ENCODE measurements at regions not wholly inside any gene's neighbourhood (a gene's known extent, or its start where the extent isn't known, plus 50 kb on each side); places are given as distances from the start of the nearest gene placed in this dataset.

- TF ChIP-seq REST (IDR thresholded peaks at IDR 0.05; ENCODE audit: insufficient read depth in 1 of 2, low read depth in 2 of 2, low read length in 1 of 2) (no peak), CTCF (IDR thresholded peaks at IDR 0.05) (no peak)
Measured at GRCh38 chr3:34292605-34293300, 494.3 kb downstream of the PDCD6IP start.
